Right kidney (tissue), 1 donor: ENCODE measurements at regions not wholly inside any gene's neighbourhood (a gene's known extent, or its start where the extent isn't known, plus 50 kb on each side); places are given as distances from the start of the nearest gene placed in this dataset.
A peak's percentile ranks its signal among the peaks of the same experiment; 100 is the strongest.

ENCODE experiments used
- DNase-seq: peaks from one replicate; pipeline ENCODE4 v3.0.0-alpha.2; 2016

GRCh38 chr14:87233806-87234384, 759.1 kb downstream of the GALC start:
- DNase-seq: no peak

DNA sequence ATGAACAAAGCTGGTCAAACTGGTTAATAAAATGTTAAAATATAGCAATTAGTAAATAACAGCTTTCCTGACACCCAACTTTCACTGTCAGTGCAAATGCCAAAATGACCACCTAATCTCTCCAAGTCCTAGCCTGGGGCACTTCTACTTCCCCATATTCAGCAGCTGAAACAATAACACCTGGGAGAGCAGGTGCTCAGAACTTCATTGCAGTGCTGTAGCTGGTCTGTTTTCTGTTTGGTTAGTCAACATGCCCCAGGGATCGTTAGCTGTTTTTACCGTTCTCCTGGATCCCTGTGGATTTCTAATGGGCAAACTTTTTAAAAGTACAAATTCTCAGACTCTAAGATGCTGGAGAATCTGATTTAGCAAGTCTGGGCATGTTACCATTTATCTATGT, 759.7 kb downstream of the GALC start:
- DNase-seq: no peak

GRCh38 chr14:87231336-87232026, 761.5 kb downstream of the GALC start:
- DNase-seq: no peak

DNA sequence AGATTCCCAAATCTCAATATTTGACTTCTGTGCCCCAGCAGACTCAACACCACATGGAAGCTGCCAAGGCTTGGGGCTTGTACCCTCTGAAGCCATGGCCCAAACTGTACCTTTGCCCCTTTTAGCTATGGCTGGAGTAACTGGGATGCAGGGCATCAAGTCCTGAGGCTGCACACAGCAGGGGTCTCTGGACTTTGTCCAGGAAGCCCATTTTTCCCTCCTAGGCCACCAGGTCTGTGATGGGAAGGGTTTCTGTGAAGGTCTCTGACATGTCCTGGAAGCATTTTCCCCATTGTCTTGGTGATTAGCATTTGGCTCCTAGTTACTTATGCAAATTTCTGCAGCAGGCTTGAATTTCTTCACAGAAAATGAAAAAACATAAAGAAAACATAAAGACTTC, 762.3 kb downstream of the GALC start:
- no peak for DNase-seq

DNA sequence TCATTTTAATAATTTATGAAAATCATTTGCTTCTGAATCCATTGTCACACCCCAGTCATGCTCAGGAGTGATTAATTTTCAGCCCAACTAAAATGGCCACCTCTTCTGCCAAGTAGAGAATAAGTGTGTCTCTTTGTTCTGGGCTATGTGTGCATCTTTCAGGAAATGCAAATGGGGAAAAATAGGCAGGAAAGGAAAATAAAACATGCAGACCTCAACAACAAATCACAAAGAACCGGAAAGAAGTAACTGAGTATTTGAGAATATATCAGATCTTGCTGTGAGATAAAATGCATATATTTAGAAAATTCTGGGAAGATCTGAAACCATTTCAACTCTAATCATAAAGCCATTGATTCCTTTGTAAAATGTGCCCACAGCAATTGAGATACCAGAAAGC, 763.9 kb downstream of the GALC start:
- no peak for DNase-seq

DNA sequence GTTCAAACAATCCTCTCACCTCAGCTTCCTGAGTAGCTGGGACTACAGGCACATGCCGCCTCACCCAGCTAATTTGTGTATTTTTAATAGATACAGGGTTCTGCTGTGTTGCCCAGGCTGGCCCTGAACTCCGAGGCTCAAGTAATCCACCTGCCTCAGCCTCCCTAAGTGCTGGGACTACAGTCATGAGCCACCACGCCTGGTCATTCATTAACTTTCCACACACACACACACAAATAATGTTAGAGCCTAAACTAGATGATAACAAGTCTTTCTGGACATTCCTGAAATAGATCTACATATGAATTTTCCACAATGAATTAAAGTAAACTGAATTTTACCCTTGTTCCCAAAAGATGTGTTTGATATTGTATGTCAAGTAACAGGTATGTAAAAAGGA, 776.0 kb downstream of the GALC start:
- no peak for DNase-seq

GRCh38 chr14:87214558-87214957, 778.4 kb downstream of the GALC start:
- no peak for DNase-seq

DNA sequence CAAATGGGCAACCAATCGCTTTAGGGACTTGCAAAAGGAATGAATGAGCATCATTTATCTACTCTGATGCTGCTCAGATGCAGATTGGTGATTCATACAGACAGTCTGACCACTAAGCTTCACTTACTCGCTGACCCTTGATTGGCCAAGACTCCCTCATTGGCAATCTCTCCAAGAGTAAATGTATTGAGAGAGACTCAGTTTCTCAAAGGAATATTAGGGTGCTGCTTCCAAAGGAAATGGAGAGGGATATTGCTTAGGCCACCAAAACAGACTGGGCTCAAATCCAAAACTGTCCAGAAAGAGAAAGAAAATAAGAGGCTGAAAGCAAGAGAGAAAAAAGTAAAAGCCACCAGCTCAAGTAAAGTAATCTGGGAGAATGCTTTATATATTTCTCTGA, 785.2 kb downstream of the GALC start:
- no peak for DNase-seq

DNA sequence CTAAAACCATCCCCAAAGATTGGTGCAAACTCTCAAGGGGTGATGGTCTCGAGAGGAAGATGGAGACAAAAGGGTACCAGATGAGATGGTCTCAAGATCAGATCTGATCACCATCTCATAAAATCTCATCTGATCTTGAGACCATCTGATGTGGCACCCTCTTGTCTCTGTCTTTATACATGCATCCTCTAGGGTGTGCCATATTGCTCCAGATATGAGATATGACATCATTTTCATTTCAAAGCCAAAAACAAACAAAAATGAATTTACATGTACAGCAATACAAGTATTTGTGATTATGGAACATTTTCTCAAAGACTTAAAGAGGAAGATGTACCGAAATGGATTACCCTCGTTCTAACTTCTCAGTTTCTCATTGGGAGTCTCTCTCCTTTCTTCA, 787.2 kb downstream of the GALC start:
- no peak for DNase-seq

DNA sequence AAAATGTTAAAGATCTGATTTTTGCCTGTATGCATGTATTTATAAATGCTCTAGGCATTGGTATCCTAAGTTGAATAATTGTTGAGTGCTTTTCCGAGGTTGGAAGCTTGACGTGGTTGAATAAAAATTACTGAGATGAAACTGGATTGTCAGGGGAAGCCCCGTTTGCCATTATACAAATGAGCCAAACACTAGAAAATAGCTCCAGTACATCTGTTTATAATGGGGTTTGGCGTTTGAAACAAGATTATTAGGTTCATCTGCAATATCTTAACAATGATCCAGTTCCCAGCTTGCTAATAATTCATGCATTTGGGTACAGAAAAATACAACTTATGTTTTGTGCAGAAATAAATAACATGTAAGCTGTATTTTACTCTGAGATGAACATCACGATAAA, 789.6 kb downstream of the GALC start:
- DNase-seq: no peak

DNA sequence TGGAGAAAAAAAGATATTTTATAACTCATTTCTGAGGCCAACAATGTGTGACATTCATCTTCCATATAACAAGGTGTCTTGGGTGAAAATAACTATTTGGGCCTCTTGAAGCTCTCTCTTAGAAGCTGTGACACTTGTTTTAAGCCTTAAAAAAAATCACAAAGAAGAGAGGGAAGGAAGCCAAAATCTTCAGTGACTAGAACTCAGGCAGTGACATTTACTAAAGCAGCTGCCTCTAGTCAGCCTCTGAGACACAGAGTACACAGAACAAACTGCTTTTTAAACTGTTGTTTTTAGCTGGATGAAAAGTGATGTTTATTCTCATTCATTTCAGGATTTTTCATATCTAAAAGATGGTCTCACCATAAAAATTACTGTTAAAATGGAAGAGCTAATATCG, 793.6 kb downstream of the GALC start:
- DNase-seq: no peak

DNA sequence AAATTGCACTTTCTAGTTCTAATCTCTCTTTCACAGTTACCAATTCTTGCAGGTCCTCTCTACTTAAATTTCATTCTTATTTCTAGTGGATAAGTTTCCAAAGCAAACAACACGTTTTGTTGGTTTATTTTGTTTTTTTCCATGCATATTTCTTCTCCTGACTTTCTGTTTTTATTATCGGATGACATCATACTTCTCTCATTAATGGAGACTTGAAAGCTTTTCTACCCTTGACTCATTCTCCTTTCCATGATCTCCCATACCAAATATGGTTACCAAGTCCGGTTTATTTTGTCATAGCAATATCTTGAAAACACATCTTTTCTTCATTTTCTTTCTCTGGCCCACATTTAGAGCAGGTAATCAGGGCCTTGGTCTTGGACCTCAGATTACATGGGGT, 796.5 kb downstream of the GALC start:
- DNase-seq: no peak

DNA sequence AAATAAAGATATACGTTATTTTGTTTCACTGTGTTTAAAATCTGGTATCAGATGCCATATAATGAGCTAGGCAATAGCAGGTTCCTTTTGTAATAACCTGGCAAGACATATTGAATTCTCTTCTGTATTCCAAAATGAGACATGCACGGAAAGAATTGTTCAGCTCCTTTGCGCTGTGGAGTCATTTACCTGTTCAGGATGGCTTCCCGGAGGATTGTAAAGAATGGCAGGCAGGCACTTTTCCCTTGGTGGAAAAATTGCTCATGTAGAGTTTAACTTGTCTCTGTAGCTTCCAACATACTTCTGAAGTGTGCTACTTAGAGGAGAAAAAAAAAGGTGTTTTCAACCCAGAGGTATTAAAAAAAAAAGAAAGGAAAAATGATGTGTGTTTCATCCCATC, 805.2 kb downstream of the GALC start:
- DNase-seq: no peak

- peak; percentile 8 for DNase-seq
Observed at GRCh38 chr14:87186737-87187136, 806.2 kb downstream of the GALC start.

DNA sequence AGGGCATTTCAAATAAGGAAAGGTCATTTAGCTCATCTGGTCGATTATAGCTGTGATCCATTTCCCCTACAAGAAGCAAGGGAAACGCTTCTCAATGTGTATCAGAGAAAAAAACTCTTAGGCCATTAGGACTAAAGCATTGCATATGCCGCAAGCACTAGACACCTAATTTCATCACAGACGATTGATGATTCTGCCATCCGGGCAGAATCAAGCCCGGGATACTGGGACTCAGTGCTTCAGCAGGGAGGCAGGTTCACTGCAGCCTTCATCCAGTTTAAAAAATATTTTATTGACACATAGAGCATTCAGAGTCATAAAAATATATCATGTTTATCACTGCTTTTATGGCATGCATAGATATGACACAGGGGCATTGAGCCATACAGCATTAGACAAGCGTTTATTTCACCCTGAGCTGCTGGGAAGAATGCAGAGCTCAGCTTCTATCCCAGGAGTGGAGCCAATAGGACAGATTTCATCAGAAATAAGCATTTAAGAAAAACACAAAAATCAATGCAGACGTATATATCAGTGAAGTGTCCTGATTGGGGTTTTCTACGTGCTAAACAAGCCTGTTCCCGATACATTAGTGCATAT, 806.9 kb downstream of the GALC start:
- no peak for DNase-seq

DNA sequence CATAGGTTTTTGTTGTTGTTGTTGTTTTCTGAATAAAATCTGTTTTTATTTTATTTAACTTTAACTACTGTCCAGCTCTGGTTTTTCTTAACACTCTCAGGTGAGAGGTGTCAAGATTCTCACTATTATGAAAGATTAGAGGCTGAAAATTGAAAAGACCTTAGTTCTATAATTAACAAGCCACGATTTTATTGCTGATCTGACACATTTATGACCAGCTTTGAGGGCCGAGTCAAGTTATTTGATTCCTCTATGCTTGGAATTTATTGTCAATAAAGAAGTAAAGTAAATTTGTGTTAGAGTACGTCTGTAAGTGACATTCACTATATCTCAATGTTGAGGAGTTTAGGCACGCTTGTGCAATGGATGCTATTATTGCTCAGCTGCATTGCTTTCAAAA, 808.8 kb downstream of the GALC start:
- DNase-seq: no peak

DNA sequence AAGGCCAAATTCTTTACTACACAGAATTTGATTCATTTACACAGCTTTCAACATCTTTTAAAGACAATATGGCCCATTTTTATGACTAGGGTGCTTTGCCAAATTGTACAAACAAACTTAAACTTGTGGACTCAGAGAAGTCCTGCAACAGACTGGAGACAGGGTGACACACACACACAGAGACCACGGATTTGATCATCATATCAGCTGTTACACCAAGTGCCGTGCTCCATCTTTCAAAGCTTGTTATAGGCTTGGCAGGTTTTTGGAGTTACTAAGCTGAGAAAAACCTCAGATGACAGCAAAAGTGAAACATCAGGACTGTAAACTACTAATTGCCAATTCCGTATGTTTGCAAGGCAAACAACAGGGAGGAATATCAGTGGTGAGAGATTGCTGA, 811.7 kb downstream of the GALC start:
- DNase-seq: no peak

- no peak for DNase-seq
Observed at GRCh38 chr14:87179936-87180335, 813.0 kb downstream of the GALC start.

DNA sequence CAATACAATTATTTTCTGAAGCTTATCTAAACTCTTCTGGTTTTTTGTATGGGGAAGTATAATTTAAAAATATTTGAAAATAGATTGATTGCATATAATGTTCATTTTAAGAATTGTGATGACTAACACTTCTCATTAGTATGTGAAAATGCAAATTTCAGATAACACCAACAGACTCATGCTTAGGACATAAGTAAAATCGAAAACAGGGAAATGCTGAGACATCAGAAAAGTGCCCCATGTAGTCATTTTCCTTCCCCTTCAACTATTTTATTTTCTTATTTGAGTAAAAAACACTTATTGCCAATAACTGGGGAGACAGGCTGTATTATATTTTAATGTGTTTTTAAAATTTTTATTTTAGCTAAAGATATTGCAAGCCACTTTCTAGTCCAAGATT, 814.7 kb downstream of the GALC start:
- DNase-seq: no peak

- no peak for DNase-seq
Observed at GRCh38 chr14:87175175-87175574, 817.8 kb downstream of the GALC start.

GRCh38 chr14:87171141-87171540, 821.8 kb downstream of the GALC start:
- no peak for DNase-seq

DNA sequence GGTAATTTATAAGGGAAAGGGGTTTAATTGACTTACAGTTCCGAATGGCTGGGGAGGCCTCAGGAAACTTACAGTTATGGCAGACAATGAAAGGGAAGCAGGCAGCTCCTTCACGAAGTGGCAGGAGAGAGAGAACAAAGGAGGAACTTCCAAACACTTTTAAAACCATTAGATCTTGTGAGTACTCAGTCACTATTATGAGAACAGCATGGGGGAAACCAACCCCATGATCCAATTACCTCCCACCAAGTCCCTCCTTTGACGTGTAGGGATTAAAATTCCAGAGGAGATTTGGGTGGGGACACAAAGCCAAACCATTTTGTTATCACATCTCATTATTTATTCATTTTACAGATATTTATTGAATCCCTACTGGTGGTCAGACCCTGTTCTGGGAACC, 822.8 kb downstream of the GALC start:
- DNase-seq: no peak

GRCh38 chr14:87169362-87169761, 823.6 kb downstream of the GALC start:
- DNase-seq: no peak

DNA sequence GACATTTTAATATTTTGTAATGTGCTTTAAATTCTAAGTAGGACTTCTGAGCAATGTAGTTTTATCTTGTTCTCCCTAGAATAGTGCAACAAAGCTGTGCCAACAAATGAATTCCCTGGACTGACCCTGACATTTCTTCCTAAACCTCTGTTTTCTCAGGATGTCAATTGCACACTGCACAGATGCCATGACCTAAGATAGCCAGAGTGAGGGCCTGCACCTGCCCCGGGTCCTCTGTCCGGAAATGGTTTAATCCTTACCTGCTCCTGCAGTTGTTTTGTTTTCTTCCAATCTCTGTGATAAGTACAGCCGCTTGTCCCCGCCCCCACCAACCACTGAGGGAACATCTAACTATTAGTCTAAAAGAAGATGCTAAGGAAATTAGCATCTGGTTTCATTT, 831.5 kb downstream of the GALC start:
- peak; percentile 20 for DNase-seq
